PC-9 (cell line): ENCODE measurements at regions not wholly inside any gene's neighbourhood (a gene's known extent, or its start where the extent isn't known, plus 50 kb on each side); places are given as distances from the start of the nearest gene placed in this dataset.

Experiments
- EZH2 ChIP-seq: fragments of 200-600 bp; sonication (generic); IDR thresholded peaks from 2 replicates; pipeline ENCODE4 v1.8.0; 2017; ENCODE audit warnings: antibody characterized with exemption, low read depth
- TF ChIP-seq, protein P1 (sequence below): fragments of 200-600 bp; sonication (generic); conservative IDR thresholded peaks from 2 replicates; pipeline ENCODE4 v1.6.1; 2017; ENCODE audit warnings: mixed run types, antibody characterized with exemption, mild to moderate bottlenecking, moderate library complexity

DNA sequence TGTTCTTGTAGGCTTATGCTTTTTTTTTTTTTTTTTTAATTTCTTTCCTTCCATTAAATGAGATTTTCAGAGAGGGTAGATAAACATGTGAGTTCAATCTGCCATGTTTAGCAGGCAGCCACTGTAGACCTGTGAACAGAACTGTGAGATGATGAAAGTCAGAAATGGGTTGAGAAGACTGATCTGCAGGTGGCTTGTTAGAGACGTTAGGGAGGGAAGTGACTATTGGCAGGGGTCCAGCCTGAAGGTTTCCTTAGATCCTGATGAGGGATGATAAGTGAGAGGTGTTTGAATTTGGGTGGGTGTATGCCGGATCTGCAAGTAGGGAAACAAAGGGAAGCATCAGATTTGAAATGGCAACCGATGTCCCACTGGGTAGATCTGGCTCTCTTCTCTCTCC, 157.8 kb downstream of the HS3ST3B1 start:
- TF ChIP-seq, protein P1, sequence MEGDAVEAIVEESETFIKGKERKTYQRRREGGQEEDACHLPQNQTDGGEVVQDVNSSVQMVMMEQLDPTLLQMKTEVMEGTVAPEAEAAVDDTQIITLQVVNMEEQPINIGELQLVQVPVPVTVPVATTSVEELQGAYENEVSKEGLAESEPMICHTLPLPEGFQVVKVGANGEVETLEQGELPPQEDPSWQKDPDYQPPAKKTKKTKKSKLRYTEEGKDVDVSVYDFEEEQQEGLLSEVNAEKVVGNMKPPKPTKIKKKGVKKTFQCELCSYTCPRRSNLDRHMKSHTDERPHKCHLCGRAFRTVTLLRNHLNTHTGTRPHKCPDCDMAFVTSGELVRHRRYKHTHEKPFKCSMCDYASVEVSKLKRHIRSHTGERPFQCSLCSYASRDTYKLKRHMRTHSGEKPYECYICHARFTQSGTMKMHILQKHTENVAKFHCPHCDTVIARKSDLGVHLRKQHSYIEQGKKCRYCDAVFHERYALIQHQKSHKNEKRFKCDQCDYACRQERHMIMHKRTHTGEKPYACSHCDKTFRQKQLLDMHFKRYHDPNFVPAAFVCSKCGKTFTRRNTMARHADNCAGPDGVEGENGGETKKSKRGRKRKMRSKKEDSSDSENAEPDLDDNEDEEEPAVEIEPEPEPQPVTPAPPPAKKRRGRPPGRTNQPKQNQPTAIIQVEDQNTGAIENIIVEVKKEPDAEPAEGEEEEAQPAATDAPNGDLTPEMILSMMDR, result no peak
- TF ChIP-seq EZH2, result no peak
